HuH-7 (cell line): ENCODE measurements at regions not wholly inside any gene's neighbourhood (a gene's known extent, or its start where the extent isn't known, plus 50 kb on each side); places are given as distances from the start of the nearest gene placed in this dataset.

Source experiments
- DNase-seq: peaks from one replicate; pipeline ENCODE4 v3.0.0; 2011; ENCODE audit warnings: low spot score

DNA sequence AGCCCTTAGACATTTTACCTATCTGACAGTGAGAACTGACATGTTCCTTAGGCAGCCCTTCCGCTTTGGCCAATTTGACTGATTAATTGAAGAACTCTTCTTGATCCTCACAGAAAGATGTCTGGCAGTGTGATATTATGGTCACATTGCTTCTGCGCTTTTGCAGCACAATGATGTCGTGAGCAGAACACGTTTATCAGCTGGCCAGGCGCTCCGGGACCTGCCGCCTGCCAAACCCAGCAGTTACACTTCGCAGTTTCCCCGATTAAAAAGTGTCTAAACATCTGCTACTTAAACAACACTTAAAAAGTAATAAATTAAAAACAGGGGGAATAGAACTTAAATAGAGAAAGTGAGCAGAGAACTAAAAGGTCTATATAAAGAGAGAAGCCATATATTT is 103.5 kb upstream of the ETS2 start:
- no peak for DNase-seq

DNA sequence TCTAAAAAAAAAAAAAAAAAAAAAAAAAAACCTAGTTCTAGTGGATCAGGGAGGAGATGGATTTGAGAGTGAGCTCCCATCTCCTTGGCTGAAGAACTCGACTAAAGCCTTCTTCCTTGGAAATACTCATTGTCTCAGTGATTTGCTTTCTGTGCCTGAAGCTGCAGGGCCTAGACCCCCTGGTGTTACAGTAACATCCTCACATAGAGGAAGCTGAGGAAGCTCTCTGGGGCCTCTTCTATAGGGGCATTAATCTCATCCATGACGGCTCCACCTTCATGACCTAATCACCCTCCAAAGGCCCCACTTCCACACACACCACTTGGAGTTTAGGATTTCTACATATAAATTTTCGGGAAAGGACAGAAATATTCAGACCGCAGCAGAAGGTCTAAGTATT is 95.9 kb upstream of the ETS2 start:
- no peak for DNase-seq

DNA sequence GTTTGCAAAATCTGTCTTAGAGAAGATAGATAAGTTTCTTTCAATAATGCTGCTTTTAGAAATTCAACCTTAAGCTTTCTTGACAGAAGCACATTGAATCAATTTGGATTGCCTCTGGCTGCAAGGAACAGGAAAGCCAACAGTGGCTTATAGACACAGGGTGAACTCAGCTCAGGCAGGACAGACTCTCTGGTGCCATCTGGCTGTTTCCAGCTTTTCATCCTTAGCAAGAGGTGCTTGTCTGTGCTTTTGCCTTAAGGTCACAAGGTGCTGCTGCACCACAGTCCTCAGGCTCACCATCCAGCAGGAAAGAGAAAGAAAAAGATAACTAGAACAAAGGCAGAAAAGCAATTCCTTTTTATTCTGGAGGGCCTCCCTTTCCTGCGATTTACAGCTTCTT is 93.7 kb upstream of the ETS2 start:
- peak; percentile 28 for DNase-seq

DNA sequence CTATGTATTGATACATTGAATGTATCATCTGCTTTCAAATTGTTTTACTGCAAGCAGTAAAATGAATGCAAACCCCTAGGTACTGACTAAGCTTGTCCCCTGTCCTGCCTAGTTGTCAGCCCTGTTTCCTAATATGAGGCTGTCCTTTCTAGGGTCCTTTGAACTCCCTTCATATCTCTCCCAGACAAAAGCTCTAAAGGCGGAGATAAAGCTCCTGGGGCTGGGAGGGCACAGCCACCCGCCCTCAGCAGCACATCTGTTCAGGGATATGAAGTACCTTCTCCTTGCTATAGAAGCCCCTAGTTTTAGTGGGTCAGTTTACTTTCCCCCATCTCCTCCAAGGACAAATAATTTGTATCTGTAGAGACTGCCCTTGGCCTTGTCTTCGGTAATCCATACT is 93.1 kb upstream of the ETS2 start:
- no peak for DNase-seq

DNA sequence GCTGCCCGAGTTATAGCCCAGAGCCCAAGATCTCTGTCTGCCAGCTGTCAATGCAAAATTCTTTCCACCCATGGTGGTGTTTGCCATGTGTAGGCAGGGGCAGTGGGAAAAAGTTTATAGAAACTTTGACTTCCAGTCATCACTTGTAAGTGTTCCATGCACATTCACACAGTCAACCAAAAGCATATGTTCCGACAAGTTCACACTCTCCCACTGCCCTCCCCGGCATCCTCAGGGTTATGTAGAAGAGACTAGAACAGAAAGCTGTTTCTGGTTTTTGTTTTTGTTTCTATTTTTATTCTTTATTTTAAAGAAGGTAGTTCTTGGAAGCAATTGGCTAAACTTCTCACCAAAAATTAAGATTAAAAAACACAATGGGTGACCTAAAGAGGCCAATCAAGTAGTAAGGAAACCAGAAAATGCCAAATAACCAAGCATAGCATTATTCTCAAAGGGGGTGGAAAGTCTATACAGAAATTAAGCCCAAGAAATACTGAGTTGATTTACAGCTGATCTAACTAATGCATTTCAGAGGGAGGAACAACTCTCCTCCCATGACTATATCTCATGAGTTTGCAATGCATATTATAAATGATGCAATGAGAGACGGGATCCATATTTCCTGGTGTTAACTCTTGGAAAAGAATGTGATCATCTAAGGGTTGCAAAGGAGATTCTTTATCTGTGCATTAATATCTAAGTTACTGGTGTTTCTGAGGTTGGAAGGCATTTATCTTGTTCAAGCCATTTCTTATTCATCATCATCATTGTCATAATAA is 91.5 kb upstream of the ETS2 start:
- no peak for DNase-seq

DNA sequence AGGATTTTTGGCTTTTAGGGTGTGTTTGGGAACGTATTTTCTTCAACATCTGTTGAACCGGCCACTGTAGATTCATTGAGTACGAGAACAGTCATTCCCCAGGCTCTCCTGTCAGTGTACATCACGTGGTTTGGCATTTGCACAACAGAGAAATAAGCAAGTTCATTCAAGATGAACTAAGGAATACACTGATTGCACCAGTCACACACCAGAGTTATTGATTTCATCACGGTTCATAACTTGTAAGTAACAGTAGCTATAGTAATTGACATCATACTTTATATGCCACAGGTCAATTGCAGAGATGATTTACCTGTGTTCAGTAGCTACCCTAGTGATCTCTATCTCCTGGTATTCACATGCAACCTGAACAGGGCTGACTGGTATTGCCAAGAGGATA is 90.7 kb upstream of the ETS2 start:
- no peak for DNase-seq

DNA sequence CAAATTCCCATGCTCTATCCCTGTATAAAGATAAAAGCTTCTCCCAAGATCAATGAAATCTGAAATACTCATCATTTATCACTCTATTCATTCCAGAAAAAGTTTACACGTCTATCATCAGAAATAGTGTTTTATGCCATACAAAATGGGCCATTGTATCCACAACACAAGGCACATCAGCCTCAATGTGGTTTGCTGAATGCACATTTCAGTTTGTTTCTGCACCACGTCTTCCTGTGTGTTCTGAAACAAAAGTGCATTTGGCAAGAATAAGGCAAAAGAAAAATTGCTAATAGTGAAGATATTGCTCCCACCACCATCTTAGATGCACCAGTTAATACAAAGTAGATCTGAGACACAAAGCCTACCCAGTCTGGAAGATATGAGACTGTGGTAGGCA is 89.6 kb upstream of the ETS2 start:
- no peak for DNase-seq

DNA sequence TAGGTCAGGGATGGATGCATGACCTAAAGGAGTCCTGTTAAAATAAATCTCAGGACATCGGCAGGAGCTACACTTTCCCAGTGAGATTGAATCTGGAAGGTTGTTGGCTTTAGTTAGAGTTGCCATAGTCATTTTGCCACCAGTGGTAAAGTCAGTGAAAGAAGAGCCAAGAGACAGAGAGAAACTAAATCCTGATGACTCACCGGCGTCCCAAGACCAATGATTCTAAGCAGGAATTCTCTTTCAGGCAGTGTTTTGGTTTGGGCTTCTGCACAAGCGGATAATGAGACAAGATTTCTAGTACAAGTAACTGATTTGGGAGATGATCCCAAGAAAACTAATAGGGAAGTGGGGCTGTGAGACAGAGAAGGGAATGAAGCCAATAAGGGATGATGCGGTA is 88.8 kb upstream of the ETS2 start:
- no peak for DNase-seq

DNA sequence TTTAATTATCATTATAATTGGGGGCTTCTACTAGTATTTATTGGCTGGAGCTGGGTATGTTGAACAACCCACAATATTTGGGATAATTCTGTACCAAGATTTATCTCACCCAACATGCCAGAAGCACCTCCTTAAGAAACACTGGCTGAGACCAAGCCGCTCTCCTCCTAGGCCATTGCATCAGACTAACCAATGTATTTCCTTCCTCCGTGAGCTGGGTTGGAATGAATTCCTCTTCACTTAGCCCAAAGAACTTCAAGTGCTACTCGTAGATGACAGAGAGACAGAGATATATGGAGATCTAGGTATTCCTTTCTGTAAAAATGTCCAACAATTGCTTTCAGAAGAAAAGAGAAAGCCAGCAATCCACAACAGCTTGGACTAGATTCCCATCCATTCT is 87.2 kb upstream of the ETS2 start:
- DNase-seq = no peak

DNA sequence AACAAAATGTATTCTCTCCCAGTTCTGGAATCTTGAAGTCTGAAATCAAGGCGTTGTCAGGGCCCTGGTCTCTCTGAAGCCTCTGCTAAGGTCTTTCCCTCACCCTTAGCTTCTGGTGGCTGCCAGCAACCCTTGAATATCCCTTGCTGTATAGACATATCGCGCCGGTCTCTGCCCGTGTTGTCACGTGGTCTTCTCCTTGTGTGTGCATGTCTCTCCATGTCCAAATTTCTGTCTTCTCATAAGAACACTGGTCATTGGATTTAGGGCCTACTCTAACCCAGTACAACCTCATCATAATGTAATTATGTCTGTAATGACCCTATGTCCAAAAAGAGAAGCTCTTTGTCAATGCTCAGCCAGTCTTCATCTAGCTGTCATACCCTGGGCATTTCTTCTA is 85.7 kb upstream of the ETS2 start:
- DNase-seq = no peak

DNA sequence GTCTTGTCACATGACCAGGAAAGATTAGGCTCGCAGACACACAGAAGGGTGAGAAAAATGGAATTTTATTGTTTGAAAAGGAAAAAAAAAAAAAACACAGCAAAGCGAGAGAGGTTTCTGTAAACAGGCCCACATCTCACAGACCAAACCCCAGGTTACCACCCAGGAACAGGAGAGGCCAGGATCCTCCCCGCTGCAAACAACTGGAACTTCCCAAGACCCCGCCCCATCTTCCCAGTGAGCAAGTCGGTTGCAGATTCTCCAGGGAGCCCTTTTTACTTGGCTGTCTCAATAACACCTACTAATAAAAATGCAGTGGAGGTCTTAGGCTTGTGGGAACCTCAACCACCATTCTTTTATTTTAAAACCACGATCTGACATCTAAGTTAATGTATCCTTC is 84.7 kb upstream of the ETS2 start:
- DNase-seq = no peak

DNA sequence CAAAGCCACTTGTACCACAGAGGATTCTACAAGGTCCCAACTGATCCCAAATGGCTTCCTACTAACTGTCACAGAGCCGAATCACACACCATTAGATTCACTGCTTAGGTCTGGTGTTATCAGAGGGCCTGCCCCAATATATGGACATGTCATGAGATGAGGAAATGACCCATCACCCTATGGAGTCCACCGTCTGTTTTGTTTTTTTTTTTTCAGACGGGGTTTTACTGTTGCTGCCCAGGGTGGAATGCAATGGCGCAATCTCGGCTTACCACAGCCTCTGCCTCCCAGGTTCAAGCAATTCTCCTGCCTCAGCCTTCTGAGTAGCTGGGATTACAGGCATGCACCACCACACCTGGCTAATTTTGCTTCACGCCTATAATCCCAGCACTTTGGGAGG is 83.8 kb upstream of the ETS2 start:
- DNase-seq = peak; percentile 10

DNA sequence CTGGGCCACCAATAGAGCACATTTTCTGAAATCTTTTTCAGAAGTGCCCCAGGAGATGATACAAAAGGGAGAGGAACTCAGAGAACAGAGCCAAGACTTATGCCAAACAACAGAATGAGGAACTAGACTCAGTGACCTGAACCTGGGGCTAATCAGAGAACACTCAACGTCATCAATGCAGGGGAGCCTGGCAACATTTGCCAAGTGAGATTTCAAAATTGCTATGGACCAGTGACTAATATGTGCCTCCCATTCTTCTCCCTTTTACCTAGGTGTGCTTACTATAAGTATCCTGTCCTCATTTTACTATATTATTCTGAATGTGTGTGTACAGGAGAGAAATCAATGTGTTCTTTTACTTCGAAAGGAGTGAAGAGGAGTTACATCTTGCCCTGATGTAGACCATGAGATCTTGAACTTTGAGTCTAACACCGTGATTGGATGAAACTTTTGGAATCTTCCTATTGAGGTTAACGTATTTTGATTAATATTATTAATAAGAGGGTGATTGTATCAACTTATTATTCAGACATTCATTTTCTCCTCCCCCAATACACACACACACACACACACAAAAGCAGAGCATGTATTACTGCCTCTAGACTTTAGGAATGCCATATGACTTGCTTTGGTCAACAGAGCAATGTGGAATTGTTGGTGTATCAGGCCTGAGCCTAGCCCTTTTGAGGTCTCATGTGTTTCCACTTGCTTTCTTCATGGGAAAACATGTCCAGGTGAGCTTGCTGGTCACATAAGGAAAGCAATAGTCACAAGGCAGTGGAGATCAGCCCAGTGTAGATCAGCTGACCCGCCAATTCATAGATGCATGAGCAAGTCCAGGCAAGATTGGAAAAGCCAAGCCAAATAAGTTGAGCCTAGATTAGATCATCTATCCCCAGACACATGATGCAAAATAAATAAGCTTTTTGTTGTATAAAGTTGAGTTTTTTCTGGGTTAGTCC is 80.3 kb upstream of the ETS2 start:
- DNase-seq = no peak

DNA sequence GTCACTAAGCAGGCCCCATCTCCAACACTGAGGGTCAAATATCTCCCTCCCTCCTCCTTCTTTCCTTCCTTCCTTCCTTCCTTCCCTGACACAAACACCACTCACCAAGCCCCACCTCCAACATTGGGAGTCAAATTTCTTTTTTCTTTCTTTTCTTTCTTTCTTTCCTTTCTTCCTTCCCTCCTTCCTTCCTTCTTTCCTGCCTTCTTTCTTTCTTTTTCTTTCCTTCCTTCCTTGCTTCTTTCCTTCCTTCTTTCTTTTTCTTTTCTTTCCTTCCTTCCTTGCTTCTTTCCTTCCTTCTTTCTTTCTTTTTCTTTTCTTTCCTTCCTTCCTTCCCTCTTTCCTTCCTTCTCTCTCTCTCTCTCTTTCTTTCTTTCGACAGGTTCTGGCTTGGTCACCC is 79.2 kb upstream of the ETS2 start:
- DNase-seq = no peak

DNA sequence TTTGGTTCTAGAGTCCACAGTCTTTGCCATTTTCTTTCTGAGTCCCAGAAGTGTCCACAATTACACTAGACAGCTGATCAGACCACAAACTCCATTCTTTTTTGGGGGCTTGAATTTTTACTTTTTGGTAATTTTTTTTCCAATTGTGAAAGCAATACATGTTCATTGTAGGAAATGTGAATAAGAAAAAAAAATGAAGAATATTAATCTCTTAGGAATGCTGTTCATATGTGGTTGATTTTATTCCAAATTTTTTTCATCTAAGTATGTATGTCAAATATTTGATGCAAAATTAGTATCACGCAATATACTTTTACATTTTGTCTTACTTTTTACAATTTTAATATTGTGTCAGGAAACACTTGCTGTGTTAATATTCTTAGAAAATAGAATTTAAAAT is 76.4 kb upstream of the ETS2 start:
- no peak for DNase-seq

DNA sequence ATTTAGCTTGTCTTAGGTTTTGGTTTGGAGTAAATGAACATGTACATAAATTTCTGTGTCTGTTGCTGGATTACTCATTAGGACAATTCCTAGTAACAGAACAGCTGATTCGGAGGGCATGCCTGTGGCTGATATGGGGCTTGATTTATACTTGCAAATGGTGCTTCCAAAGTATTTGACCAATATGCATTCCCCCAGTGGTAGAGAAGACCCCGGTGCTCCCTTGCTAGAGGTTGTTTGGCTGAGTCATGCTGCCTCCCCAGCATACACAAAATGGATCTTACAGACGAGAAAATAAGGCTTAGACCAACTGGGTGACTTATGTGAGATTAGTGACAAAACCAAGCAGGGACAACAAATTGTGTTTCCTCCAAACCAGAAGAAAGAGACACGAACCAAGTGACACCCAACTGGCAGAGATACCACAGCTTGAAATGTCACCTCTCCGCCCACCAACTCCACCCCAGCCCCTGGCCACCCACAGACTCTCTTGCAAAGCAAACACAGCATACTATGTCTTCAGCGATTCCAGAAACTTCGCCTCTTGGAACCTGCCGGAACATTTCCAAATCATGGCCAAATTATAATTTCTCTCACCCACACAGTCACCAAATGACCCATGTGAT is 75.9 kb upstream of the ETS2 start:
- no peak for DNase-seq

DNA sequence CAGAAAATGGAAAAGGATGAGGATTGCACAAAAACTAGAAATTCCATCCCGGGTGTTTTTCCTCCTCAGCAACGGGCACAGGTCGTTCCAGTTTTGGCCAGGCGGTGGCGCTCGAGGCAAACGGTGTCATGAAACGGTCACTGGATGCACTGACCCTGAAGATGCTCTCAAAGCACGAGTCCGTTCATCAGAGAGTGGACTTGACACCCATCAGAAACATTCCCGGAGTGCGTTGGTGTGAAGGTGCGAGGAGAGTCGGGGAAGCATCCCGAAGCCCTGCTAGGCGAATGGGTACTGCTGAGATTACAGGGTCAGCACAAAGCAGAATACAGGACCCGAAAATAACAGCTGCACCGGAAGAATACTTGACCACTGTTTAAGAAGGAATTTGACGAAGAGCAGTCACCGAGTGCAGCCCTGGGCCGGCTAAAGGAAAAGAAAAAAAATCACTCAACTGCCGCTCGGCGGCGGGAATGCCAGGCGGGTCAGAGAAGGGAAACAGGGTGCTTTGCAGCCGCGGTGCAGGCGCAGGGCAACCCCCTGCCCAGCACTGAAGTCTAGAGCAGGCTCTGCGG is 71.7 kb upstream of the ETS2 start:
- peak; percentile 74 for DNase-seq

DNA sequence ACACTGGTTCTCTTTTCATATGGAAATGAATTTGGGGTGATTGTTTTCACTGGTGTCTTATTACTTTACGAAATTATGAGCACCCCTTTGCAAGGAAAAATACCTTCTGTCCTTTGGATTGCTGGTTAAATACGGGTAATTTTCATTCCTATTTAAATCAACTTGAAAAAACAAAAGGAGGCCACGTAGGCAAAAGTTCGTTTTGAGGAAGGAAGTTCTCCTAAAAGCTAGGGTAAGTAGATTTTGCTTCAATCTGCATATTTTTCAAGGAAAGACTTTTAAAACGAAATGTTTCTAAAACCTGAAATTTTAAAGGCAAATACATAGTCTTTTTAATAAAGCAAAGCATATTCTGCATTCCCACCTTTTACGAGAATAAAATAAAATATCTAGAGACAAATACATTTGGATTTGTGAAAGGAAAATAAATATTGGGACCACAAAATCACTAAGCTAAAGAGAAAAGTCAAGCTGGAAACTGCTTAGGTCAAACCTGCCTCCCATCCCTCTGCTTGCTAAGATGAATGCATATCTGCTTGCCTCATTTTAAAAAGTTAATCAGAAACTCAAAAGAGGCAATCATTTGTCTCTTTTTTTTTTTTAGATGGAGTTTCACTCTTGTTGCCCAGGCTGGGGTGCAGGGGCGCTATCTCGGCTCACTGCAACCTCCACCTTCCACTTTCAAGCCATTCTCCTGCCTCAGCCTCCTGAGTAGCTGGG is 70.9 kb upstream of the ETS2 start:
- no peak for DNase-seq

DNA sequence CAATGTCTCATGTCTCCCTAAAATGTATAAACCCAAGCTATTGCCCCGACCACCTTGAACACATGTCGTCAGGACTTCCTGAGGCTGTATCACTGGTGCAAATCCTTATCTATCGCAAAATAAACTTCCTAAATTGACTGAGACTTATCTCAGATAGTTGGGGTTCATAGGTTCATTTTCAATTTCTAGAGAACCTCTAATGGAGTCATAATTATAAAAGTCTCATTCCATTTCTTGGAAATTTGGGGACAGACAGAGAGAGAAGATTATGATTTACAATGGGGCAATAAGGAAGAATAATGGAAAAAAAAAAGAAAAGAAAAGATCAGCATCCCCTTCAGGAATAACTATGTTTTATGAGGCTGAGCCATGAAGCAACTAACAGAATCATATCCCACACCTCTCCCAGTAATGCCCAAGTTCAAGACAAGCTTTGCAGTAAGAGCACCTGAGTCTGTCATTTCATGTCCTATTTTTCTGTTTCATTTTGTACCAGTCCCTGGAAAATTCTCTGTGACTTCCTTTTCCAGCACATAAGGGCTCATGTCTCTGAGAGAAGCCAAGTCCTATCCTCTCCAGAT is 70.0 kb upstream of the ETS2 start:
- DNase-seq = no peak

DNA sequence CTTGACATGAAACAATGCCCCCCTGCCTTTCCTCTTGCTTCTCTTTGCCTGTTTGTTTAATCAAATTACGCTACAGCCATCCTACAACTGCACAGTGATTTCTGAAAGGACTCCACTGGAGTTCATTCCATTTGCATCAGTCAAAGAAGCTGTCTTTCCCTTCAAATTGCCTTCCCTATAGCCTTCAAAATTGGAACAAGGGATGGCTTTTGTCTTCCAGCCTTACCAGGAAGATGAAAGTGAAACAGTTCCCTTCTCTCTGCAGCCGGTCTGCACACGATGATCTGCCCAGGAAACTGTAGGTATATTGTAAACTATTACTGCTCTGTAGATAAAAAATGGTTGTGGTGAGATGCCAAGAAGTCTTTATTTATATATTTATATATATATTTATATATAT is 65.6 kb upstream of the ETS2 start:
- DNase-seq = no peak

DNA sequence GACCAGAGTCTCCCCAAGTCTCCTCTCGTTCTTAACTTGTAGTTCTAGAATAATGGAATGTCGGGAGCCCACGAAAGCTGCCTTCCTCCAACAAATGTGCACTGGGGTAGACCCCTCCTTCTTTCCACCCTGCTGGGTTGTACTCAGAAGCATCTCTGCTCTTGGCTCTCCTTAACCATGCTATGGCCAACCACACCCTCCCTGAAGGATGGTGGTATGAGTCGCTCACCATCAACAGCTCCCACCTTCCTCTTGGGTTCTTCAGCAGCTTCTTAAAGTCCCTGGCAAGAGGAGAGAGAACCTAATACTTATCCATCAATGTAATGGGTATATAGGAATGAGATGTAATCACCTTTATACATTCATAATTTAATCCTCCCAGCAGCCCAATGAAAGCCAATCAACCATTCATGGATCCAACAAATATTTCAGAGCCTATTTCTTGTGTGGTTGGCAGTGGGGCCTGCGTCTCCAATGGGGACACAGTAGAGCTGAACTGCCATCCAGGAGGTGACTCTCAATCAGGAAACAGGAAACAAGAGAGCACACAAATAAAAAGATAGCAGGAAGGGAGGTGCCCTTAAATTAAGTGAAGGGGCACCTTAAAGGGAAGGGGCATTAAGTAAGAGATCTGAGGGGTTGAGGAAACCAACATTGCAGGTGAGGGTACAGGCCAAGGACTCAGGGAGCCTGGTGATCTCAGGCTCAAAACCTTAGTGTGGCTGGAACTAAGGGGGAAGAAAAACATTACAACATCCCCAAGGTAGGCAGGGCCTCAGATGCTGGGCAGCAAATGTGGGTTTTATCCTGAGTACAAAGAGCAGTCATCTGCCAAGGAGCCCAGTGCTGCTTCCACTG is 64.4 kb upstream of the ETS2 start:
- DNase-seq = no peak
